Activated CD4-positive, alpha-beta T cell treated with anti-CD3 and anti-CD28 coated beads, Interleukin-2, Interleukin-6, amounts not matched to agents 100 ng/mL and 50 ng/mL, durations not matched to agents 16 hours and 8 hours (primary cell): ENCODE measurements at regions not wholly inside any gene's neighbourhood (a gene's known extent, or its start where the extent isn't known, plus 50 kb on each side); places are given as distances from the start of the nearest gene placed in this dataset.
A peak's percentile ranks its signal among the peaks of the same experiment; 100 is the strongest.

ENCODE experiments used
- DNase-seq: peaks from one replicate; pipeline ENCODE4 v3.0.0-alpha.2; 2020

GRCh38 chr7:25852211-25852938 is 299.6 kb upstream of the NFE2L3 start:
- peak; percentile 19 for DNase-seq

GRCh38 chr7:25852939-25853271 is 299.1 kb upstream of the NFE2L3 start:
- DNase-seq, result no peak

- no peak for DNase-seq
Measured at GRCh38 chr7:25853314-25853713, 298.7 kb upstream of the NFE2L3 start.

DNA sequence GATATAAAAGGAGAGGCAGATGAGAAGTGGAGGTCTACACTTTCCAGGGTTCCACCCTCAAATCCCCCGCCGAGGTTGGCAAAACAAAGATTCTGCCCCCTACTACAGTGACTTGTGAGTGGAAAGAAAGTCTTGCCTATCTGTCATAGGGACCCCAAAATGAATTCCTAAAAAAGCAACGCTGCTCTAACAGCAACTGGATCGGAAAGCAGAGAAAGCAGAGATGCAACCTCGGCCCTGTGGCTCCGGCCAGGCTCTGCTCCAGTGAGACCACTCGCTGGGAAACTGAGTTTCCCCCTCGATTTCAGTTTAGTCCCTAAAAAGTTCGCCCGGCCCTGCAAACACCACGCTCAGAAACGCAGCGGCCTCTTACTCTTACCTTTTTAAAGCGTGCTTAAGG is 297.9 kb upstream of the NFE2L3 start:
- DNase-seq, result no peak

DNA sequence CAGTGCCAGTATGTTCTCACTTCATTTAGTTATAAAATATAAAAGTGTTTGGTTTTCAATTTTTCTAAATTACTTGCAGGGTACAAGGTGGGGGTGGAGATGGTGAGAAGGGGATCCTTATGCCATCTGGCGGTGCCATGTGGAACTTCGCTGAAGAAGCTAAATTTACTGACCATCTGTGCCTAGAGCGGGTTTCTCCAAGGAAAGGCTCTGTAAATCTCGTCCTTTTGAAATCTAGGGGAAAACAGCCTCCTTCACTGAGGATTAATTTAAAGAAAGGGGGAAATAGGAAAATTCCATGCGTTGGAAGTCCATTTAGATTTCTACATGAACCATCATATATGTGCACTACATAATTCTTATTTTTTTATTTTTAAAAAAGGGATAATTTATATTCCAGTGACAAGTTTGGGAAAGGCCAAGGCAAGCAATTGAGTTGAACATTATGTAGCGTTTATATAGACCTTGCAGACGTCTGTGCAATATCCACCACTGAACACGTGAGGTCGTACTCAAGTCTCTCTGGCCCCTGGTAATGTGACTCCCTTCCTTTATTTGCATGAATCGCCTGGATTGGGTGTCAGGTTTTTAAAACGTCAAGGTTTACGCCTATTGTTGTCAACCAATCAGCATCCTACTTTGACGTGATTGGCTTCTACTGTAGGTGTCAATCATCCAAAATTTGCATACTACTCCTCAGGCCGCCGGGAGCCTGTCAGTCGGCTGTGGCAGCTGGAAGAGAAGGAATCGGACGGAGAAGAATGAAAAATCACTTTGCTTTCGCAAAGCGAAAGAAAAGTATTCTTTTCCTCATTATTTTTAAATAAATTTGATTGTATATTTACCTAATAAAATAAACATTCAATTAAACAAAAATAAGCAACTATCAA is 297.1 kb upstream of the NFE2L3 start:
- DNase-seq, result peak; percentile 88

DNA sequence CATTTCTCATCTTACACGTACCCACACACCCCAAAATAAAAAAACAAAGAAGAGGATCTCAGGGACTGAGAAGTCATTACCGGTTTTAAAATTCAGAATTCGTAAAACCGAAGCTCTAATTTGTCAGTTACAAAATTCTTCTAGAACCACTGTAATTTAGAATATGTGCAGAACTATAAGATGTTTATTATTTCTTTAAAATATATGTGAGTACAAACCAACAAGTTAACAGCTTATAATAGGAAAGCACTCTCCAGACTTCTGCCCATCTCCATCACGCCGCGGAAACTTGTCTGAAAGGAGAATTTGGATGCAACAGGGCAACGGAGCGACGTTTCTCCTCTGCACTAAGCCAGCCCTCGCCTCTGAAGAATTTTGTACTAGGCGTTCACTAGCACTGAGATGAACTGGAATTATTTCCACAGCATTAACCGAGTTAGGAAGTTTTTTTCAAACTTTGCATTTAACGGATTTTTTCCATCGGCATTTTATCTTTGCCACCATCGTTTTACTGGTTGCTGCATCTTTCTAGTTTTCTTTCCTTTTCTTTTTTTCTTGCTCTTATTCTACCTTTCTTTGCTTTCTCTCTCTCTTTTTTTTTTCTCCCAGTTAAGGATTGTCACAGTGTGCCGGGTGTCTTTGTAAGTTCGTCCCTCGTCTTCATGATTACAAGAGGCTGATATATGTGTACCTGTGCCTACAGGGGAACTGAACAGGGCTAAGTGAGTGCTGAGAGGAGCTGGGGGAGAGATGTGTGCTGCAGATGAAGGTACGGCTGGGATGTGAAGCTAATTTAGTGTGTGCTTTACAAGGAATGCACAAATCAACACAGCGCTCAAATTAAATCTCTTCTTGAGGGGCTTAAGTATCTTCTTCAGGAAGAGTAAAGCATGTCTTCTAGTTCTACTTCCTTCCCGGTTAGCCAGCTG is 295.9 kb upstream of the NFE2L3 start:
- DNase-seq, result no peak

GRCh38 chr7:25857376-25858067 is 294.5 kb upstream of the NFE2L3 start:
- peak; percentile 25 for DNase-seq

DNA sequence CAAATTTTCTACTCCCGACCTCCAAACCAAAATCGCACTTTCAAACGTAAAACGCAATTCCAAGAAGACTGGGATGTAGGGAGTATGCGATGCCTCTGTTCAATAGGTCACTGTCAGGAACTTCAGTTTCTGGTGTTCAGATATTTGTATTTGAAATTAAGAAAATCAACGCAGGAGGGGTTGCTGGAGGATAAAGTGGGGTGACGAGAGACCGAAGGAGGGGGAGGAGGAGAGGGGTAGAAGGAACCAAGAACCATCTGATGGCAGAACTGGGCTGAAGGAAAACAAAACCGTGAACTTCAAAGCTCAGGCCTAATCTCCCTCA is 293.8 kb upstream of the NFE2L3 start:
- no peak for DNase-seq

DNA sequence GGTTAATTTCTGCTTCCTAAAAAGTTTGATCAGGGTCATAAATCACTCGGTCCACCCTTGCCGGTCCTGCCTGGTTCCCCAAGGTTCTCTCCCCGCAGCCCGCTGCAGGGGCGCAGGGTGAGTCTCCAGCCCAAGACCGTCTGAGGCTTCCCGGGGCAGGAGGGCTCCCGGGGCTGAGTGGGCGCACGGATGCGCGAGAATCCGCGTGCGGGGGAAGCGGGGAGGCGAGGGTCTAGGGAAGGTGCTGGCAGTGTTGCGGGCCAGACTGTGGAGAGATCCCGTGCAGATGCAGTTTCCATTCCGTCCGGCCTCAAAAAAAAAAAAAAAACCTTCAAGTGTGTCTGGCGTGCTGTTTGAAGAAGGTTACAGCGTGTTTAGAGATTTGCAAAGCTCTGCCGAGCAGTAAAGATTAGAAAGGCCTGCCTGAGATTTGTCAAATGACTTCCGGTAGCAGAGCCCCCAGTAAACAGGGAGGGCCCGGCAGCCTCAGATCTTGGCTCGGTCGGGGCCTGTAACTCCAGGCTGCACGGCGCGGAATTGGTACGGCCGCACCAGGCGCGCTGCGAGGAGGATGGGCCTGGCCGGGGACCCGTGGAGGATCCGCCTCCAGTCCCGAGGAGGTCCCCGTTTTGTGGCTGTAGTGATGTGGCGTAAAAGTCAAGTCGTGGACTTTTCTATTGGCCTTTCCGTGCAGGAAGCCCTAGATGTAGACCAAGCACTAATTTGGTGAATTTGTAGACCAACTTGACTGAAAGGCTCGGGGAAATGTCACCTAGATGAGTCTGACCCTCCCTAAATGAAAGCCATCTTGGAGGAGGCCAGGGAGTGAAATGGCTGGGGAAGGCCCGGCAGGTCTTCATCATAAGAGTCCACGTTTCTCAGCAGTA is 293.2 kb upstream of the NFE2L3 start:
- peak; percentile 30 for DNase-seq

DNA sequence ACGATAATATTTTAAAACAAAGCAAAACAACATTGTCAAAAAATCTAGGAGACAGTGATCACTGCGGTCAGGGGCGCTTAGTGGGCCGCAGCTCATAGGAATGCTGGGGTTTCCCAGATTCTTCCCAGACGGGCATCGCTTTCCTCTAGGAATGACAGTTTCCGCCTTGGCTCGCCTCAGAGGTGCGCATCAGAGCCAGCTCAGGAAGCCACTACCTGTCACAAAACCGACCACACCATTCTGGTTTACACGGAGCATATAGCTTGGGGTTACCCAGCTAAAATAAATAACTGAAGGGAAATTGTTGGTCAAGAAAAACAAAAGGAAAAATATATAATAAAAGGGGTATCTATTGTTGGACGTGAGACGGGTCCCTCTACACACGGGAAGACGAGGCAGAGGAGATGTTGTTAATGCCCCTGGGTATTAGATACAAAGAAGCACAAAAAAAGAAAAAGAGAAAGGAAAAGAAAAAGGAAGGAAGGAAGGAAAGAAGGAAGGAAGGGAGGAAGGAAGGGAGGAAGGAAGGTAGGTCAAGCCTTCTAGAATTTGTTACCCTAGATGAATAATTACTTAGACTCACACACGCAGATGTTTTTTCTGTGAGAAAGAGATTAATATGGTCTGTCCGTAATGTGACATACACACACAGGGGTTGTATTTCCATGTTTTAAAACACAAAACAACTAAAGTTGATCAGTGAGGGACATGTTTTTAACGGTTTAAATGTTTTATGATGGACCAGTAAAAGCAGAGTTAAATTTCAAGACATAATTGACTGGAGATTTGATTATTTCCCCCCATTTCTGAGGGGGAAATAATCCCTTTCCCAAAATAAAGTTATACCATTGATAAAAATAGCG is 292.4 kb upstream of the NFE2L3 start:
- no peak for DNase-seq

DNA sequence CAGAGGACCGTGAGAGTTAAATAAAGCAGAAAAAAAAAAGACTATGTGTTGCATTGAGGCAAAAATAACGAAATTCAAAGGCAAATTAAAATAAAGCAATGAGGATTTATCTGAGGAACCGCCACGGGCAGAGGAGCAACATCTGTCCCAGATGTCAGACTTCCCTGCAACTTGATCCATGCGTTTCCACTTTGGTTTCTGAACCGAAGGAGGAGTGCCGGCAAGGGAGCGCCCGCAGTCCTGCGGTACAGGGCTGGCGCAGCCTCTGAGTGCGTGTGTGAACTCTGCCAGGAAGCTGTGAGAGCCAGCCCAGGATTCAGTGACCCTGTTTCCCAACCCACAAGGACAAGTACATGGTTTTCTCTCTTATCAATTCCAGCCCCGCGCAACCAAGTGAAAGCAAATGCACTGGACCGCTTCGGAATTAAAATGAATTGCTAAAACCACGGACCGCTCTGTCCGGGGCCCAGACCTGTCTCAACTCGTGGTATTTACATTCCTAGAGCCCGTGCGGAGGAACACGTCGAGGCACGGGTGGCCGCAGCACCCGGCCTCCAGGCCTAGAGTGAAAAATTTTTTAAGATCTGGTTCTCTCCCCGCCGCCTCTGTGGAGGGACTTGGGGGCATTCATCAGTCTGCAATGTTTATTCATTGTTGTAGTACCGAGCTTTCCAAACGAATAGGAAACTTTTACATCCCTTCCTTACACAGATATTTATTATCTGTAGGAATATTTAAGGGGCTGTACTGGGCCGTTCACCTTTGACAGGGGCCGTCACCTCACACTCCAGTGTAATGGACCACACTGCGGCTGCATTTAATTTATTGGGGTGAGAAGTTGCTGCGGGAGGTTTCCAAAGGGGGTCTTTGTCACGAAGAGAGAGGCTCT is 291.5 kb upstream of the NFE2L3 start:
- peak; percentile 25 for DNase-seq

- DNase-seq, result no peak
Measured at GRCh38 chr7:25861164-25861496, 290.9 kb upstream of the NFE2L3 start.

GRCh38 chr7:25861601-25862260 is 290.3 kb upstream of the NFE2L3 start:
- no peak for DNase-seq

DNA sequence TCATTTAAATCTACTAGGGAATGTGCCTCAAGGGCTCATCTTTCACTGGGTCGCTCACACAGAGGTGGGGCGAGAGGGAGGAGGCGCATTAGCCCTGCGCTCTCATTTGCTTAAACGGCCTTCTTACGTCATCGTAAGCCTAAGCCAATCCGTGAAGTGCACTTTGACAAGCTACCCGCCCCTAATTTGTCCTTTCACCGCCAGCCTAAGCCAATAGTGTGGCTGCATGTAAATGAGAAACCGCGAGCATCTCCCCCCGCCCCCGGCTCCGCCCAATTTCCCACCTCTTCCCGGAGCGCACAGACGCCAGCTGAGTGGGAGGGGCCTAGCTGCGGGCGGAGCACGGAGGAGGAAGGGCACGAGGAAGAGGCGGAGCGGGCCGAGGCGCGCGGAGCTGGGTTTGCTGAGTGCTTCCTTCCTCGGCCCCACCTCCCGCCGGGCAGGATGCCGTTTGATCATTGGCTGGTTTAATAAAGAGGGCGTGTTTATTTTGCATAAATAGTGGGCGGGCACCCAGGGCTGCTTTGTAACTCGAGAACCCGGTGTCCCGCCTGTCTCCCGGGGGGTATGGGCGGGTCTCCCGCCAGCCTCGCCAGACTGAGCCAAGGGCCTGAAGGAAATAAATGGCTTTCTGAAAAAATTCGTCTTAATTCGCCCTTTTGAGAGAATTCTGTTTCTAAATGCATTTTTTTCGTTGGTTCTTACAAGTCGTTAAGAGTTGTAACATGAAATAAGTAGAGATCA is 289.6 kb upstream of the NFE2L3 start:
- peak; percentile 100 for DNase-seq

DNA sequence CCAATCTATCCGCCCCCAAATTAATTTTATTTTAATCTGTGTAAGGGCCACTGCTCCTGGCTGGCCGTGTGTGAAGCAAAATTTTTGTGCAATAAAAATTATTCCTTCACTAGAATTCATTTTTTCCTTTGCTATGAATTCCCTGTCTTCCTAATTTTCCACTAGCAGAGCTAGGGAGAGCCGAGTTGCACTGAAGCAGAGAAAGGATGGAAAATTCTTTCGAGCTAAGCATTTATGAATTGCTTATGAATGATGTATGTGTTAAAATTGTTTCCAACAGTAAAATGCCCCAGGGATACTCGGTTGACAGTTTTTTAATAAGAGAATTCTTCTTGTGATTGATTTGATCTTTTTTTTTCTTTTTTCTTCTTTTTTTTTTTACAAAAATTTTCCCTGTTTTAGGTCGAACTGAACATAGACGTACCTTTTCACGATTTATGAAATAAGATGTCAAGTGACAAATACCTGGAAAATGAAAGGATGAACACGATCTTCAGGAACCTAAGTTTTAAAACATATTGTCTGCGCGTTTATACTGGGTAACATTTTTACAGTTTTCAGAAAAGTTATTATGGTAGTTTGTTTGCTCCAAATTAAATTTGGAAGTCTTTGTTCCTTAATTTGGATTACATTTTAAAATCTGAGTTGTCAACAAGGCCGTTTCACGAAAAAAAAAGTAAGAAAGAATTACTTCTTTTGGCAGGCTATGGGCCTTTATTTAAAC is 288.8 kb upstream of the NFE2L3 start:
- no peak for DNase-seq

- DNase-seq, result no peak
Measured at GRCh38 chr7:25863729-25864110, 288.3 kb upstream of the NFE2L3 start.

- no peak for DNase-seq
Measured at GRCh38 chr7:25864511-25864910, 287.5 kb upstream of the NFE2L3 start.
